DMS53 treated with DMSO at 0.1 percent for 48 hours (cell line): ENCODE measurements at regions not wholly inside any gene's neighbourhood (a gene's known extent, or its start where the extent isn't known, plus 50 kb on each side); places are given as distances from the start of the nearest gene placed in this dataset.
A peak's percentile ranks its signal among the peaks of the same experiment; 100 is the strongest.
"Not testable (repeated sequence)": the region's sequence is repeated elsewhere in the genome, so short reads cannot be mapped to it uniquely, and the experiment has no call there.

Experiments
- DNase-seq: peaks from one replicate; lab custom pipeline; 2025; ENCODE audit not compliant: unreplicated experiment; lab: John Stamatoyannopoulos, UW

- no peak for DNase-seq
Measured at GRCh38 chr21:17348849-17349248, 164.0 kb upstream of the CXADR start.

GRCh38 chr21:17351766-17352165, 161.1 kb upstream of the CXADR start:
- no peak for DNase-seq

GRCh38 chr21:17352996-17353655, 159.7 kb upstream of the CXADR start:
- no peak for DNase-seq

GRCh38 chr21:17359781-17360180, 153.1 kb upstream of the CXADR start:
- peak; percentile 52 for DNase-seq

GRCh38 chr21:17368748-17369363, 144.0 kb upstream of the CXADR start:
- no peak for DNase-seq

GRCh38 chr21:17370263-17370662, 142.6 kb upstream of the CXADR start:
- DNase-seq: no peak

- DNase-seq: no peak
Measured at GRCh38 chr21:17370916-17371315, 141.9 kb upstream of the CXADR start.

- no peak for DNase-seq
Measured at GRCh38 chr21:17371450-17371849, 141.4 kb upstream of the CXADR start.

- DNase-seq: no peak
Measured at GRCh38 chr21:17372200-17372599, 140.6 kb upstream of the CXADR start.

GRCh38 chr21:17386498-17386897, 126.3 kb upstream of the CXADR start:
- no peak for DNase-seq

- peak; percentile 43 for DNase-seq
Measured at GRCh38 chr21:17387030-17387617, 125.7 kb upstream of the CXADR start.

GRCh38 chr21:17388226-17388625, 124.6 kb upstream of the CXADR start:
- no peak for DNase-seq

- DNase-seq: no peak
Measured at GRCh38 chr21:17389311-17389710, 123.5 kb upstream of the CXADR start.

GRCh38 chr21:17390569-17390968, 122.3 kb upstream of the CXADR start:
- DNase-seq: no peak

GRCh38 chr21:17391811-17392340, 121.0 kb upstream of the CXADR start:
- DNase-seq: peak; percentile 71

- DNase-seq: no peak
Measured at GRCh38 chr21:17393413-17393812, 119.4 kb upstream of the CXADR start.

- no peak for DNase-seq
Measured at GRCh38 chr21:17396948-17397347, 115.9 kb upstream of the CXADR start.

- DNase-seq: no peak
Measured at GRCh38 chr21:17397703-17398102, 115.1 kb upstream of the CXADR start.

- DNase-seq: not testable (repeated sequence)
Measured at GRCh38 chr21:17398954-17399353, 113.9 kb upstream of the CXADR start.

- no peak for DNase-seq
Measured at GRCh38 chr21:17402937-17403336, 109.9 kb upstream of the CXADR start.

- DNase-seq: no peak
Measured at GRCh38 chr21:17406202-17406601, 106.6 kb upstream of the CXADR start.

- peak; percentile 22 for DNase-seq
Measured at GRCh38 chr21:17414766-17415165, 98.1 kb upstream of the CXADR start.
